ENCODE measurements at regions not wholly inside any gene's neighbourhood (a gene's known extent, or its start where the extent isn't known, plus 50 kb on each side); places are given as distances from the start of the nearest gene placed in this dataset.

DNA sequence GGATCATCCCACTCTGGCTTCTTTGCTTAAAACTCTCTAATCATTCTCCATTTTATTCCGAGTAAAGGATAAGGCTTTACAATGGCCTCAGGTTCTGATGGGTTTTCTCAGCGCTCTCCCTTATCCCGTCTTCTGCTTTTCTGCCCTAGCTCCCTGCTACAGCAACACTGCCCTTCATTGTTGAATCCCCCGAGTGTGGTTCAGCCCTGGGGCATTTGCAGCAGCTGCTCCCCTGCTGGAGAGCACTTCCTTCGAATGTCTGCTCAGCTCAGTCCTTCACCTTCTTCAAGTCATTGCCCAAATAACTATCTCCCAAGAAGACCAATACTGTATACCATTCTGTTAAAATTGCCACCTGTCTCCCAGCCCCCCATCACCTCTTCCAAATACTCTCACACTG, 111.8 kb downstream of the TBXT start:
- H2AFZ ChIP-seq (ENCODE audit: low read depth, low read length), result no peak overlapping the region
- H3K9me3 Mint-ChIP-seq (ENCODE audit: unreplicated experiment), result peaks cover 12% of the 10 kb centered on the region
- H3K4me1 Mint-ChIP-seq (ENCODE audit: low read depth, unreplicated experiment), result peaks cover 14% of the 10 kb centered on the region
- no peak overlapping the region for H3K4me2 ChIP-seq (ENCODE audit: low read length)
- H3K9me3 ChIP-seq (ENCODE audit: insufficient read depth, low read depth, low read length), result peaks cover 6% of the 10 kb centered on the region
- H3K79me2 ChIP-seq (ENCODE audit: insufficient read depth, low read length), result no peaks in the 10 kb centered on the region
- FAIRE-seq, result no peak
- H3K27me3 Mint-ChIP-seq (ENCODE audit: low read depth, unreplicated experiment), result peaks cover 2% of the 10 kb centered on the region
- no peaks in the 10 kb centered on the region for H3K27me3 ChIP-seq (ENCODE audit: insufficient read depth, low read length)
- TF ChIP-seq EZH2 (IDR thresholded peaks at IDR 0.05; ENCODE audit: insufficient read depth, low read length), result no peak
- TF ChIP-seq, protein P1, sequence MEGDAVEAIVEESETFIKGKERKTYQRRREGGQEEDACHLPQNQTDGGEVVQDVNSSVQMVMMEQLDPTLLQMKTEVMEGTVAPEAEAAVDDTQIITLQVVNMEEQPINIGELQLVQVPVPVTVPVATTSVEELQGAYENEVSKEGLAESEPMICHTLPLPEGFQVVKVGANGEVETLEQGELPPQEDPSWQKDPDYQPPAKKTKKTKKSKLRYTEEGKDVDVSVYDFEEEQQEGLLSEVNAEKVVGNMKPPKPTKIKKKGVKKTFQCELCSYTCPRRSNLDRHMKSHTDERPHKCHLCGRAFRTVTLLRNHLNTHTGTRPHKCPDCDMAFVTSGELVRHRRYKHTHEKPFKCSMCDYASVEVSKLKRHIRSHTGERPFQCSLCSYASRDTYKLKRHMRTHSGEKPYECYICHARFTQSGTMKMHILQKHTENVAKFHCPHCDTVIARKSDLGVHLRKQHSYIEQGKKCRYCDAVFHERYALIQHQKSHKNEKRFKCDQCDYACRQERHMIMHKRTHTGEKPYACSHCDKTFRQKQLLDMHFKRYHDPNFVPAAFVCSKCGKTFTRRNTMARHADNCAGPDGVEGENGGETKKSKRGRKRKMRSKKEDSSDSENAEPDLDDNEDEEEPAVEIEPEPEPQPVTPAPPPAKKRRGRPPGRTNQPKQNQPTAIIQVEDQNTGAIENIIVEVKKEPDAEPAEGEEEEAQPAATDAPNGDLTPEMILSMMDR (IDR thresholded peaks at IDR 0.05; ENCODE audit: insufficient read depth, low read depth, low read length), result no peak
- no peak for DNase-seq (ENCODE audit: low read depth)
- H3K4me1 ChIP-seq (ENCODE audit: insufficient read depth, low read length), result peaks cover 6% of the 10 kb centered on the region
- no peak overlapping the region for H3K9ac ChIP-seq (ENCODE audit: low read length)
- no peaks in the 10 kb centered on the region for H3K36me3 Mint-ChIP-seq (ENCODE audit: low read depth, unreplicated experiment)
- no peaks in the 10 kb centered on the region for H3K36me3 ChIP-seq (ENCODE audit: insufficient read depth, low read length)
- no peak overlapping the region for H3K27ac Mint-ChIP-seq (ENCODE audit: unreplicated experiment)
- H4K20me1 ChIP-seq (ENCODE audit: insufficient read depth, low read length), result no peaks in the 10 kb centered on the region
- no peak overlapping the region for H3K4me3 ChIP-seq (ENCODE audit: insufficient read depth, low read depth, low read length)
- H3K4me3 Mint-ChIP-seq (ENCODE audit: unreplicated experiment), result no peak overlapping the region
- H3K27ac ChIP-seq (ENCODE audit: low read depth, low read length), result no peak overlapping the region

DNA sequence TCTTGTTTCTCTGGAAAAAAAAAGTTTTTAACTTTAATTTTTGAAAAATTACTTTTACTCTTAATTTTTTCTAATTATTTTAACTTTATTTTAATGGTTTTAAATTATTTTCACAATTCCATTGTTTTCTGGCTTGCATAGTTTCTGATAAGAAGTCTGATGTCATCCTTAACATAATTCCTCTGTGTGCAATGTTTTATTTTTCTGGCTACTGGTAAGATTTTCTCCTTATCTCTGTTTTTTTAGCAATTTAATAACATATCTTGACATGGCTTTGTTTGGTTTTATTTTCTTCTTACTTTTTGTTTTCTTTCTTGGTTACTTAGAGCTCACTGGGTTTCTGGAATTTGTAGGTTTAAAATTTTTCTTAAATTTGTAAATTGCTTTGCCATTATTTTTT, 114.8 kb downstream of the TBXT start:
- Histone ChIP-seq H3K9me3 (ENCODE audit: insufficient read depth, low read depth, low read length) (peaks cover 6% of the 10 kb centered on the region), H3K4me1 (ENCODE audit: insufficient read depth, low read length) (peaks cover 3% of the 10 kb centered on the region), H3K9ac (ENCODE audit: low read length) (no peak overlapping the region), H4K20me1 (ENCODE audit: insufficient read depth, low read length) (no peaks in the 10 kb centered on the region), H3K27me3 (ENCODE audit: insufficient read depth, low read length) (no peaks in the 10 kb centered on the region), H3K4me3 (ENCODE audit: insufficient read depth, low read depth, low read length) (no peak overlapping the region), H3K36me3 (ENCODE audit: insufficient read depth, low read length) (no peaks in the 10 kb centered on the region), H3K4me2 (ENCODE audit: low read length) (no peak overlapping the region), H2AFZ (ENCODE audit: low read depth, low read length) (no peak overlapping the region), H3K27ac (ENCODE audit: low read depth, low read length) (no peak overlapping the region), H3K79me2 (ENCODE audit: insufficient read depth, low read length) (no peaks in the 10 kb centered on the region)
- FAIRE-seq (no peak), DNase-seq (ENCODE audit: low read depth) (no peak)
- Mint-ChIP-seq H3K36me3 (ENCODE audit: low read depth, unreplicated experiment) (no peaks in the 10 kb centered on the region), H3K4me1 (ENCODE audit: low read depth, unreplicated experiment) (peaks cover 8% of the 10 kb centered on the region), H3K27me3 (ENCODE audit: low read depth, unreplicated experiment) (no peaks in the 10 kb centered on the region), H3K9me3 (ENCODE audit: unreplicated experiment) (peaks cover 12% of the 10 kb centered on the region), H3K27ac (ENCODE audit: unreplicated experiment) (no peak overlapping the region), H3K4me3 (ENCODE audit: unreplicated experiment) (no peak overlapping the region)
- TF ChIP-seq, protein P1 (IDR thresholded peaks at IDR 0.05; ENCODE audit: insufficient read depth, low read depth, low read length), result no peak
- TF ChIP-seq EZH2 (IDR thresholded peaks at IDR 0.05; ENCODE audit: insufficient read depth, low read length), result no peak

DNA sequence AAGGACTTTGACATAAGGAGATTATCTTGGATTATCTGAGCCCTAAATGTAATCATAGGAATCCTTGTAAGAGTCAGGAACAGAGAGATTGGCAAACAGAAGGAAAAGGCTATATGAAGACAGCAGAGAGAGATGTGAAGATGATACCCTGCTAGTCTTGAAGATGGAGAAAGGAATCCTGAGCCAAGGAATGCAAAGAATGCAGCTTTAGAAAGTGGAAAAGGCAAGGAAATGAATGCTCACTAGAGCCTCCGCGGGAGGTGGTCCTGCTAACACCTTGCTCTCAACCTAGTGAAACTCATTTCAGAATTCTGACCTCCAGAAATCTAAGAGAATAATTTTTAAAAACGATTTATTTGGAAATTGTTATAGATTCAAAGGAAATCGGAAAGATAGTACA, 117.1 kb downstream of the TBXT start:
- H3K4me3 ChIP-seq (ENCODE audit: insufficient read depth, low read depth, low read length), result no peak overlapping the region
- H4K20me1 ChIP-seq (ENCODE audit: insufficient read depth, low read length), result no peaks in the 10 kb centered on the region
- Mint-ChIP-seq H3K9me3 (ENCODE audit: unreplicated experiment) (peaks cover 14% of the 10 kb centered on the region), H3K27me3 (ENCODE audit: low read depth, unreplicated experiment) (no peaks in the 10 kb centered on the region), H3K36me3 (ENCODE audit: low read depth, unreplicated experiment) (no peaks in the 10 kb centered on the region), H3K27ac (ENCODE audit: unreplicated experiment) (no peak overlapping the region), H3K4me3 (ENCODE audit: unreplicated experiment) (no peak overlapping the region), H3K4me1 (ENCODE audit: low read depth, unreplicated experiment) (peaks cover 12% of the 10 kb centered on the region)
- no peak overlapping the region for H3K9ac ChIP-seq (ENCODE audit: low read length)
- H3K4me1 ChIP-seq (ENCODE audit: insufficient read depth, low read length), result peaks cover 11% of the 10 kb centered on the region
- DNase-seq (ENCODE audit: low read depth) (no peak), FAIRE-seq (no peak)
- H3K4me2 ChIP-seq (ENCODE audit: low read length), result no peak overlapping the region
- H3K36me3 ChIP-seq (ENCODE audit: insufficient read depth, low read length), result no peaks in the 10 kb centered on the region
- TF ChIP-seq, protein P1 (IDR thresholded peaks at IDR 0.05; ENCODE audit: insufficient read depth, low read depth, low read length), result no peak
- no peak for TF ChIP-seq EZH2 (IDR thresholded peaks at IDR 0.05; ENCODE audit: insufficient read depth, low read length)
- H3K79me2 ChIP-seq (ENCODE audit: insufficient read depth, low read length), result no peaks in the 10 kb centered on the region
- H3K27me3 ChIP-seq (ENCODE audit: insufficient read depth, low read length), result no peaks in the 10 kb centered on the region
- H2AFZ ChIP-seq (ENCODE audit: low read depth, low read length), result no peak overlapping the region
- no peak overlapping the region for H3K27ac ChIP-seq (ENCODE audit: low read depth, low read length)
- peaks cover 6% of the 10 kb centered on the region for H3K9me3 ChIP-seq (ENCODE audit: insufficient read depth, low read depth, low read length)
